Pancreas (tissue), 10 donors: ENCODE measurements at regions not wholly inside any gene's neighbourhood (a gene's known extent, or its start where the extent isn't known, plus 50 kb on each side); places are given as distances from the start of the nearest gene placed in this dataset.

ENCODE experiments used
- ATAC-seq, 4 donors: fragments of 200-7000 bp; cut with Tn5 transposase; one replicate each; pipeline versions ENCODE4 v1.8.0 to v1.9.1; 2020; ENCODE audit warnings: mild to moderate bottlenecking in 4 of 4, moderate library complexity in 4 of 4
- DNase-seq, 6 donors: peaks; one replicate each; pipeline ENCODE4 v3.0.0-alpha.2; 2020
- FAIRE-seq: peaks from 2 replicates; lab custom pipeline; 2012; peaks lifted over from hg19 to GRCh38; lab: Jason Lieb, UNC
- H3K27ac ChIP-seq, 4 donors: fragments of 200-600 bp; sonication (generic); 1 replicate in 3 of 4; 2 replicates in 1 of 4; pipeline versions ENCODE4 v1.5.0 to v1.8.0; 2020
- H3K27me3 ChIP-seq, 4 donors: fragments of 200-600 bp; one replicate each; pipeline ENCODE4 v1.8.0; 2021
- H3K36me3 ChIP-seq, 3 donors: fragments of 200-600 bp; sonication (generic) in 1 of 3; one replicate each; pipeline versions ENCODE4 v1.5.0 to v1.8.0; 2020 to 2021
- H3K4me1 ChIP-seq, 3 donors: fragments of 200-600 bp; one replicate each; pipeline ENCODE4 v1.8.0; 2021
- H3K4me3 ChIP-seq, 4 donors: fragments of 200-600 bp; sonication (generic) in 2 of 4; one replicate each; pipeline versions ENCODE4 v1.5.0 to v1.8.0; 2020 to 2021
- H3K9me3 ChIP-seq, 4 donors: fragments of 200-600 bp; one replicate each; pipeline ENCODE4 v1.8.0; 2021
- CTCF ChIP-seq, 4 donors: fragments of 200-600 bp; sonication (generic) in 3 of 4; IDR thresholded peaks; one replicate each; pipeline versions ENCODE4 v1.5.0 to v1.8.0; 2021; ENCODE audit warnings: antibody characterized with exemption in 4 of 4
- WGBS, 2 donors: extraction: QIAGEN DNeasy Blood & Tissue Kit; methylation state at CpG; one replicate each; pipeline ENCODE4 v1.1.7; 2013; 5-methylcytosine and 5-hydroxymethylcytosine counted together
- intact Hi-C, 3 donors: fragments of 100-400 bp; cut with DNase I; formaldehyde crosslinking; loops; one replicate each; pipeline versions ENCODE4 v1.11.1 to v1.14.2; 2022
- donor health status: healthy with polysubstance abuse.
- donor health status: DM: no; HTN: no; CAD: no; lungs with moderate emphysema.
- donor health status: DM: no; HTN: no; CAD: no.
- donor health status: control.
- donor health status: control.
- donor health status: Bipolar disorder and iron deficiency.
- donor health status: DM: yes; HTN: yes; CAD: no.
- donor health status: DM: no; HTN: no; CAD: no.
- donor health status: DM: no; HTN: no; CAD: no.
- donor health status: DM: yes; HTN: yes; CAD: no.

GRCh38 chr2:2827046-2827636 is 496.1 kb upstream of the MYT1L start:
- ATAC-seq (no peak), FAIRE-seq (no peak), DNase-seq (no peak)
- WGBS, 2 donors, result 75 to 89% methylated on average over 16 of the region's 16 CpGs
- Histone ChIP-seq H3K4me1 (no peaks in the 10 kb centered on the region), H3K36me3 (no peaks in the 10 kb centered on the region), H3K4me3 (no peak overlapping the region), H3K9me3 (no peaks in the 10 kb centered on the region), H3K27me3 (no peaks in the 10 kb centered on the region), H3K27ac (no peak overlapping the region)
- no peak for TF ChIP-seq CTCF (IDR thresholded peaks at IDR 0.05)
- intact Hi-C loops, result no loop called here

GRCh38 chr2:2826621-2827020 is 495.5 kb upstream of the MYT1L start:
- H3K9me3 ChIP-seq, result no peaks in the 10 kb centered on the region
- TF ChIP-seq CTCF (IDR thresholded peaks at IDR 0.05), result no peak
- no peak overlapping the region for H3K27ac ChIP-seq
- FAIRE-seq (no peak), DNase-seq (no peak), ATAC-seq (no peak)
- H3K27me3 ChIP-seq, result no peaks in the 10 kb centered on the region
- no peaks in the 10 kb centered on the region for H3K36me3 ChIP-seq
- intact Hi-C loops, result no loop called here
- no peak overlapping the region for H3K4me3 ChIP-seq
- WGBS, 2 donors, result 56 to 67% methylated on average over 8 of the region's 8 CpGs
- no peaks in the 10 kb centered on the region for H3K4me1 ChIP-seq

GRCh38 chr2:2826209-2826551 is 495.1 kb upstream of the MYT1L start:
- FAIRE-seq (no peak), ATAC-seq (no peak), DNase-seq (no peak)
- no peaks in the 10 kb centered on the region for H3K4me1 ChIP-seq
- no peak for TF ChIP-seq CTCF (IDR thresholded peaks at IDR 0.05)
- no peak overlapping the region for H3K4me3 ChIP-seq
- no peaks in the 10 kb centered on the region for H3K9me3 ChIP-seq
- H3K27ac ChIP-seq, result no peak overlapping the region
- 62 to 69% methylated on average over 14 of the region's 14 CpGs for WGBS, 2 donors
- H3K36me3 ChIP-seq, result no peaks in the 10 kb centered on the region
- intact Hi-C loops, result no loop called here
- no peaks in the 10 kb centered on the region for H3K27me3 ChIP-seq

GRCh38 chr2:2825516-2826208 is 494.6 kb upstream of the MYT1L start:
- no peak for DNase-seq
- intact Hi-C loops, result no loop called here

More at GRCh38 chr2:2825516-2826208, 494.6 kb upstream of the MYT1L start:
- no peak for TF ChIP-seq CTCF (IDR thresholded peaks at IDR 0.05)
- H3K4me1 ChIP-seq, result no peaks in the 10 kb centered on the region
- no peak for FAIRE-seq
- no peaks in the 10 kb centered on the region for H3K36me3 ChIP-seq
- 86 to 89% methylated on average over 21 of the region's 21 CpGs for WGBS, 2 donors
- H3K9me3 ChIP-seq, result no peaks in the 10 kb centered on the region
- H3K27me3 ChIP-seq, result no peaks in the 10 kb centered on the region
- H3K4me3 ChIP-seq, result no peak overlapping the region
- no peak for ATAC-seq
- no peak overlapping the region for H3K27ac ChIP-seq
